Esophagus (tissue), 2 donors: ENCODE measurements at regions not wholly inside any gene's neighbourhood (a gene's known extent, or its start where the extent isn't known, plus 50 kb on each side); places are given as distances from the start of the nearest gene placed in this dataset.
A peak's percentile ranks its signal among the peaks of the same experiment; 100 is the strongest.

Experiments
- H3K27ac ChIP-seq, 2 donors: one replicate each; pipeline ENCODE4 v1.5.1; 2013; ENCODE audit warnings: low read depth in 2 of 2, mild to moderate bottlenecking in 2 of 2, inconsistent platforms in 1 of 2, low read length in 1 of 2, moderate library complexity in 1 of 2
- H3K27me3 ChIP-seq, 2 donors: one replicate each; pipeline ENCODE4 v1.6.1; 2013; ENCODE audit warnings: low read length in 2 of 2, control low read depth in 1 of 2, mild to moderate bottlenecking in 1 of 2; ENCODE audit not compliant: insufficient read depth in 2 of 2, control insufficient read depth in 1 of 2
- H3K36me3 ChIP-seq, 2 donors: one replicate each; pipeline ENCODE4 v1.6.1; 2013; ENCODE audit warnings: low read length in 1 of 2; ENCODE audit not compliant: control insufficient read depth in 2 of 2, insufficient read depth in 2 of 2
- H3K4me1 ChIP-seq, 2 donors: one replicate each; pipeline ENCODE4 v1.6.1; 2013; ENCODE audit warnings: low read length in 1 of 2; ENCODE audit not compliant: control insufficient read depth in 2 of 2, insufficient read depth in 2 of 2
- H3K4me3 ChIP-seq, 2 donors: one replicate each; pipeline ENCODE4 v1.5.1; 2013; ENCODE audit warnings: low read length in 2 of 2, mild to moderate bottlenecking in 2 of 2, low read depth in 1 of 2, moderate library complexity in 1 of 2
- H3K9me3 ChIP-seq, 2 donors: one replicate each; pipeline ENCODE4 v1.6.1; 2013; ENCODE audit warnings: mild to moderate bottlenecking in 2 of 2, low read depth in 1 of 2, low read length in 1 of 2, moderate library complexity in 1 of 2; ENCODE audit not compliant: control insufficient read depth in 2 of 2, insufficient read depth in 1 of 2
- WGBS, 2 donors: extraction: QIAGEN DNeasy Blood & Tissue Kit; methylation state at CpG; one replicate each; pipeline ENCODE4 v1.1.7; 2013; 5-methylcytosine and 5-hydroxymethylcytosine counted together
- donor health status: healthy with polysubstance abuse.
- donor health status: Bipolar disorder and iron deficiency.

DNA sequence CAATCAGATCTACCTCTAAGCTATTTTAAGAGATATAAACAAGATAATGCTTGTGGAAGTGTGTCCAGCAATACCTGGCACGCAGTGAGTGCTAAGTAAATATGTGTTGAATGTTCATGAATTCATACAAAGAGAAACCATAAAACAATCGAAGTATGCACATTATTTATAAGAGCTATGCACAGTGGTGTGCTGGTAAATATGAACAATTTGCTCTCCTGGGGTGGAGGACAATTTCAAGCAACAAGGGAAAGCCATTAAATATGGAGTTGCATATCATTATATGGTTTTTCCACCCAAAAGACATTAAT is 526.6 kb upstream of the MARCKS start:
- H3K27ac ChIP-seq: no peak overlapping the region
- H3K4me3 ChIP-seq: no peak overlapping the region
- no peaks in the 10 kb centered on the region for H3K36me3 ChIP-seq
- H3K9me3 ChIP-seq: no peaks in the 10 kb centered on the region
- no peaks in the 10 kb centered on the region for H3K4me1 ChIP-seq
- no peaks in the 10 kb centered on the region for H3K27me3 ChIP-seq
- WGBS, 2 donors: 52% methylated on average over 2 of the region's 2 CpGs

DNA sequence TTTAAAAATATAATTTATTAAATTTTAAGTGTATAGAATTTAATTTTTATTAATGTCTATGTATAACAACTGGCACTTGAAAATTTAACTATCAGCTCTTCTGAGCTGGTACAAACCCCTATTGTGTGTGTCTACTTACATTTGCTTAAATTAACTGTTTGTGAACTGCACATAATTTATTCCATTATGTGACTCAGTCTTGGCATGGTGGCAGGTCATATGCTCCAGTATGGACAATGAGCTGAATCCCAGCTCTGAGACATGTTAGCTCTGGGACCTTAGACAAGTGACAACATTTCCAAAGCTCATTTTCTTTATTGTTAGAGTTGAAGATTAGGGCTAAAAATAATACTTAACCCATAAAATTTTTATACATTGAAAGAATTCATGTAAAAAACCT is 526.1 kb upstream of the MARCKS start:
- no peaks in the 10 kb centered on the region for H3K9me3 ChIP-seq
- no peak overlapping the region for H3K4me3 ChIP-seq
- H3K4me1 ChIP-seq: no peaks in the 10 kb centered on the region
- no peak overlapping the region for H3K27ac ChIP-seq
- H3K27me3 ChIP-seq: no peaks in the 10 kb centered on the region
- H3K36me3 ChIP-seq: no peaks in the 10 kb centered on the region

DNA sequence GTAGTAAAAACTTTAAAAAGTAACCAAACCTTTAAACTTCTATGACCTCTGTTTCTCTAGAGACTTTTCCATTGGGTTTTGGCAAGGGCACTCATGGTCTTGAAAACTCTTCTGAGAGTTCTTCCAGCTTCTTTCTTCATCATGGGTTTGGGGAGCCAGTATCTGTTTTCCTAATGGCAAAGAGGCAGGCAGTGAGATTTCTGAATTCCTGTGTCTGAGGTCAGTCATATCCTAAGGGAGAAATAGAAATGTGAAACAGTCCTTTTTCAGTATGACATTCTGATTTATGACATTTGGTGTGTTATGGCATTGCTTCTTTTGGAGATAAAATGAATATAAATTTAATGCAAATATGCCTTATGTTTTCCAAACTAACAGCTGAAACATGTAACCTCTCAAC is 518.5 kb upstream of the MARCKS start:
- H3K4me1 ChIP-seq: no peaks in the 10 kb centered on the region
- no peaks in the 10 kb centered on the region for H3K27me3 ChIP-seq
- no peaks in the 10 kb centered on the region for H3K9me3 ChIP-seq
- H3K36me3 ChIP-seq: no peaks in the 10 kb centered on the region
- H3K4me3 ChIP-seq: no peak overlapping the region
- H3K27ac ChIP-seq: no peak overlapping the region

DNA sequence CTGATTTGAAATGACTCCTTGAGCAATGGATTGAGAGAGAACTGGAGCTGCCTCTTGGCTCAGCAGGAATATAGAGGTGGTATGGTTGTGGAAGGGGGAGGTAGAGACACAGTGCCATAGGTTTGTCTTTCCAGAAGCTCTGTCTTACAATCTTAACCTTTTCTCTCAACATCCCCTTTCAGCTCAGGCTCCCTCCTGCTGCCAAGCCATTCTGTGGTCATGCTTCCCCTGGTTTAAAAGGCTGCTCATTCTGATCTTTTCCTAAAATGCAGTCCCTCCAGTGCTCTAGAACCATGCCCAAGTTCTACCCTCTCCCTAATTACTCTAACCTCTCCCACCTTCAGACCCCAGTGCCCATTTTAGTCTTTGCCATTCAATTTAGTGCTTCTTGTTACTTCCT is 517.9 kb upstream of the MARCKS start:
- Histone ChIP-seq H3K4me1 (no peaks in the 10 kb centered on the region), H3K4me3 (no peak overlapping the region), H3K9me3 (no peaks in the 10 kb centered on the region), H3K27me3 (no peaks in the 10 kb centered on the region), H3K27ac (no peak overlapping the region), H3K36me3 (no peaks in the 10 kb centered on the region)

DNA sequence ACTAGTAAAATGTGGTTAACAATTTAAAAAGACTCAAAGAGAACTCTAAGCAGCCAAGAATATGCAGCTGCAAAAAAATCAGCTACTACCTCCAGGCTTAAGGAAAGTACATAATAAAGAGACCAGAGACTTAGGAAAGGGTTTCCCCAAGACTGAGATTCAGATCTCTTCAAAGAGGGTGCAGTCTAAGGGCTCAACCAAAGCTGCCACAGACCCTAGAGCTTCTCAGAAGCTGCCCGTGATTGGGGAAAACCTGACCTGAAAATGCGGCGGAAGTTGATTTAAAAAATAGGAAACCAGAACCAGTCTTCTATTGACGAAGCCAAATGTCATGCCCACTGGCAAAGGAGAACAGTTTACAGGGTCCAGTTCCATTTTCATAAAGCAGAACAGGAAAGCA is 516.8 kb upstream of the MARCKS start:
- no peaks in the 10 kb centered on the region for H3K9me3 ChIP-seq
- no peaks in the 10 kb centered on the region for H3K27me3 ChIP-seq
- no peaks in the 10 kb centered on the region for H3K36me3 ChIP-seq
- no peak overlapping the region for H3K4me3 ChIP-seq
- WGBS, 2 donors: 92 to 93% methylated on average over 4 of the region's 4 CpGs
- no peaks in the 10 kb centered on the region for H3K4me1 ChIP-seq
- H3K27ac ChIP-seq: no peak overlapping the region

DNA sequence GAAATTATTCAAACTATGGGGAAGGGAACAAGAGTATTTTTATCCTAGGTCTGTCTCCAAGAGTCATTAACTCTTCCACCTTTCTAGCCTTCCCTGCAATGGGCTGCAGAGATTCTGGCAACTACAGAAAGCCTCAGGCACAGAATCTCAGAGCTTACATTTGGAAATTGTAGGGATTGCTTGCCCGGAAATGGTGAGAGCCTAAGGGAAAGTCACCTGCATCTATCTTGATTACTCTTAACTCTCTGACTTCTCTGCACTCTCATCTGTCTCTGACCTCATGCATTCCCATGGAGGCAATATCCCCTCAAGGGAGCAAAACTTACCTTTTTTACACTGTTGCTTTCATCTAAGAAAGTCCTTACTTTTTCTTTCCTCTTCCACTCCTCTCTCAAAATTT is 513.2 kb upstream of the MARCKS start:
- Histone ChIP-seq H3K27ac (no peak overlapping the region), H3K27me3 (no peaks in the 10 kb centered on the region), H3K9me3 (no peaks in the 10 kb centered on the region), H3K4me1 (no peaks in the 10 kb centered on the region), H3K36me3 (no peaks in the 10 kb centered on the region), H3K4me3 (no peak overlapping the region)
- 27 to 33% methylated on average over 1 of the region's 1 CpG for WGBS, 2 donors

DNA sequence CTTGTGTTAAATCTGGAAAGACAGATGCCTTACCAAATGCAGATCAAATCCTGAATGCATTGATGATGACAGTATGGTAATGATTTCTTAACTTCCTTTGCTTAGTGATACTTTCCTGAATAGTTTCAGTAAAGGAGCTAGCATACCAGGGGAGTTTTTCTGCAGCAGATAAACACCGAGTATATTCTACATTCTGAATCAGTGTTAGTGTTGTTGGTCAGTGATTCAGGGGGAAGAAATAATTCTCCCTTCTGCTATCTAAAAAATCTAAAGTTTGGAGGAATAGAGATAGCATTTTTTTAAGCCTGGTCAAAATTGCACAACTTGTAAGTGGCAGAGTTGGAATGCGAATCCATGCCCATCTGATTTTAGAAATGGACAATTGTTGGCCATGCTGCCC is 512.2 kb upstream of the MARCKS start:
- no peaks in the 10 kb centered on the region for H3K27me3 ChIP-seq
- H3K4me3 ChIP-seq: no peak overlapping the region
- no peak overlapping the region for H3K27ac ChIP-seq
- H3K4me1 ChIP-seq: no peaks in the 10 kb centered on the region
- 93 to 96% methylated on average over 2 of the region's 2 CpGs for WGBS, 2 donors
- no peaks in the 10 kb centered on the region for H3K9me3 ChIP-seq
- H3K36me3 ChIP-seq: no peaks in the 10 kb centered on the region

DNA sequence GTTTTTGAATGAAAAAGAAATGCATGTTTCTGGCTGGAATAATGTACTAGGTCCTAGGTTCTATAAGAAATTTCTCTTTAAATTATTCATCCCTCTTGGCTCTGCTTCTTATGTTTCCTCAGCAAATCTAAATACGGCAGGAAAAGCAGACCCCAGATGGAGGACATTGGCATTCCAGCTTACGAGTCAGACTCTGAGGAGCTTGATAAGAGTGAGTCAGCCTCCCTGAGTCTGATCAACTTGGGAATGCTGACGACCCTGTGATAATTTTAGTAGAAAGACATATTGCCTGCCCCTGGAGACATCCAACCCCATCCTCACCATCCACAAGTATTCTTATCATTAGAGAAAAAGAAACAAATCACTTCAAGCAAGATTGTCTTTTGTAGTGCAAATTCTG is 509.7 kb upstream of the MARCKS start:
- Histone ChIP-seq H3K27me3 (no peaks in the 10 kb centered on the region), H3K4me1 (no peaks in the 10 kb centered on the region), H3K9me3 (no peaks in the 10 kb centered on the region), H3K36me3 (no peaks in the 10 kb centered on the region), H3K4me3 (no peak overlapping the region), H3K27ac (no peak overlapping the region)
- 74 to 81% methylated on average over 3 of the region's 3 CpGs for WGBS, 2 donors

DNA sequence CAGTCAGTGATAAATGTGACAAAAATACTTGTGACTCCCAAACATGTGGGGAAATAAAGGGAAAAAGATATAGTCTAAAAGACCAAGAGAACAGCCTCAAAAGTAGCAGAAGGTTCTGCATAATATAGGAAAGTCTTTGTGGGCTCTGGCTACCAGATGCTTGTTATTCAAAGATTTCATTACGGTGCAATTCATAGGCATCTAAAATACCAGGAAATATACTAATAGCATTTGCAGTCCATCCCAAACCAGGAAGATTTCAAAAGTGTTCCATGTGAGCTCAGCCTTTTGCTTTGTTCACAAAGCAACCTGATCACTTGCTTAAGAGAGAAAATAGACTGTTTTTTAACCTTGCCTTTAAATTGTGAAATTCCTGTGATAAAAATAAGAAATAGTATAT is 506.7 kb upstream of the MARCKS start:
- H3K27me3 ChIP-seq: no peaks in the 10 kb centered on the region
- H3K4me3 ChIP-seq: no peak overlapping the region
- WGBS, 2 donors: 29 to 39% methylated on average over 1 of the region's 1 CpG
- H3K36me3 ChIP-seq: no peaks in the 10 kb centered on the region
- H3K4me1 ChIP-seq: no peaks in the 10 kb centered on the region
- H3K27ac ChIP-seq: peak overlapping the region in 1 of 2 donors; percentile 9
- no peaks in the 10 kb centered on the region for H3K9me3 ChIP-seq

DNA sequence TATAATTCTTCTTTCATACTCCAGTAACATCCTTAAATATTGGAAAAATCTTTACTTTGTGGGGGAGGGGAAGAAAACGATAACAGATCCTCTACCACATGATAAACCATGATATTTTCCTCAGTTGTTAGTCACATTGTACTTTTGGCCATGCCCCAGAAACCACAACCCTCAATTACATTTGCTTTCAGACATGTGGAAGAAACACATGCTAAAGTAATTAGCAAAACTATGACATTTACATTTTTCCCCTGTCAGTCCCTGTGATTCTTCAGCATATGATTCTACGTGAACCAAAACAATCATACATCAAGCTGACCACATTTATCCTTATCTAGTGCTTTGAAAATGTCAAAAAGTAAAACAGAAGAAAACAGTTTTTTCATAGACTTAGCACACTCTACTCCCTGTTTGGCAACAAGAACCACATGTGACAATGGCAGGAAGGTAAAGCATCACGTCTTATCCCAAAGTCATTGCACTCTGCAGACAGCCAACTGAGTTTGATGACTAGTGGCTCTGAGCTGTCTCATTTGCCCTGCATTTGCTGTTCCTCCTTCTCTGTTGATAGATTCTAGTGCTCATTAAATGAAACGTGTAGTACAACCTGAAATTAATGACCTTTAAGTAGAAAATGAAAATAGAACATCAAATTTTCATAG is 505.8 kb upstream of the MARCKS start:
- Histone ChIP-seq H3K9me3 (no peaks in the 10 kb centered on the region), H3K36me3 (no peaks in the 10 kb centered on the region), H3K4me3 (no peak overlapping the region), H3K4me1 (no peaks in the 10 kb centered on the region), H3K27me3 (no peaks in the 10 kb centered on the region), H3K27ac (no peak overlapping the region)
- 49 to 53% methylated on average over 4 of the region's 4 CpGs for WGBS, 2 donors
